ENCODE measurements at regions not wholly inside any gene's neighbourhood (a gene's known extent, or its start where the extent isn't known, plus 50 kb on each side); places are given as distances from the start of the nearest gene placed in this dataset.

GRCh38 chr10:78551184-78552005 is 517.4 kb upstream of the ZMIZ1 start:
- H3K27ac Mint-ChIP-seq: no peak overlapping the region
- H3K36me3 Mint-ChIP-seq: no peaks in the 10 kb centered on the region
- no peaks in the 10 kb centered on the region for H3K9me3 Mint-ChIP-seq
- H3K27me3 Mint-ChIP-seq (ENCODE audit: low read depth in 3 of 3): peaks cover 3 to 7% (median 5%) of the 10 kb centered on the region in 3 donors
- H3K4me3 Mint-ChIP-seq: no peak overlapping the region
- DNase-seq: no peak
- no peaks in the 10 kb centered on the region for H3K4me1 Mint-ChIP-seq

- Mint-ChIP-seq H3K27ac (no peak overlapping the region), H3K36me3 (no peaks in the 10 kb centered on the region), H3K27me3 (ENCODE audit: low read depth in 3 of 3) (peaks cover 3 to 7% (median 5%) of the 10 kb centered on the region in 3 donors), H3K4me1 (no peaks in the 10 kb centered on the region), H3K4me3 (no peak overlapping the region), H3K9me3 (no peaks in the 10 kb centered on the region)
- no peak for DNase-seq
Measured at GRCh38 chr10:78552261-78552811, 516.4 kb upstream of the ZMIZ1 start.

GRCh38 chr10:78553792-78554191 is 515.0 kb upstream of the ZMIZ1 start:
- Mint-ChIP-seq H3K9me3 (no peaks in the 10 kb centered on the region), H3K4me3 (no peak overlapping the region), H3K4me1 (no peaks in the 10 kb centered on the region), H3K36me3 (no peaks in the 10 kb centered on the region), H3K27ac (no peak overlapping the region), H3K27me3 (ENCODE audit: low read depth in 3 of 3) (peaks cover 0 to 4% (median 4%) of the 10 kb centered on the region in 3 donors)
- no peak for DNase-seq

- DNase-seq: no peak
- Mint-ChIP-seq H3K27ac (no peak overlapping the region), H3K9me3 (no peaks in the 10 kb centered on the region), H3K27me3 (ENCODE audit: low read depth in 3 of 3) (peaks cover 0 to 2% (median 1%) of the 10 kb centered on the region in 3 donors), H3K4me1 (no peaks in the 10 kb centered on the region), H3K36me3 (no peaks in the 10 kb centered on the region), H3K4me3 (no peak overlapping the region)
Measured at GRCh38 chr10:78555128-78555527, 513.6 kb upstream of the ZMIZ1 start.

- H3K4me3 Mint-ChIP-seq: no peak overlapping the region
- H3K27me3 Mint-ChIP-seq (ENCODE audit: low read depth in 3 of 3): peaks cover 0 to 5% (median 0%) of the 10 kb centered on the region in 3 donors
- H3K9me3 Mint-ChIP-seq: no peaks in the 10 kb centered on the region
- no peaks in the 10 kb centered on the region for H3K4me1 Mint-ChIP-seq
- no peak overlapping the region for H3K27ac Mint-ChIP-seq
- H3K36me3 Mint-ChIP-seq: no peaks in the 10 kb centered on the region
- no peak for DNase-seq
Measured at GRCh38 chr10:78556705-78557432, 511.9 kb upstream of the ZMIZ1 start.

- no peak overlapping the region for H3K4me3 Mint-ChIP-seq
- H3K27ac Mint-ChIP-seq: no peak overlapping the region
- no peaks in the 10 kb centered on the region for H3K4me1 Mint-ChIP-seq
- no peaks in the 10 kb centered on the region for H3K9me3 Mint-ChIP-seq
- peaks cover 0 to 4% (median 3%) of the 10 kb centered on the region in 3 donors for H3K27me3 Mint-ChIP-seq (ENCODE audit: low read depth in 3 of 3)
- H3K36me3 Mint-ChIP-seq: no peaks in the 10 kb centered on the region
- DNase-seq: no peak
Measured at GRCh38 chr10:78557433-78557925, 511.3 kb upstream of the ZMIZ1 start.

GRCh38 chr10:78559661-78560340 is 509.0 kb upstream of the ZMIZ1 start:
- Mint-ChIP-seq H3K36me3 (no peaks in the 10 kb centered on the region), H3K4me1 (no peaks in the 10 kb centered on the region), H3K27me3 (ENCODE audit: low read depth in 3 of 3) (peaks cover 0 to 6% (median 4%) of the 10 kb centered on the region in 3 donors), H3K27ac (no peak overlapping the region), H3K9me3 (no peaks in the 10 kb centered on the region), H3K4me3 (no peak overlapping the region)
- DNase-seq: no peak

GRCh38 chr10:78560341-78560688 is 508.5 kb upstream of the ZMIZ1 start:
- no peaks in the 10 kb centered on the region for H3K4me1 Mint-ChIP-seq

GRCh38 chr10:78563314-78563713 is 505.5 kb upstream of the ZMIZ1 start:
- Mint-ChIP-seq H3K4me3 (no peak overlapping the region), H3K36me3 (no peaks in the 10 kb centered on the region), H3K9me3 (no peaks in the 10 kb centered on the region), H3K27me3 (ENCODE audit: low read depth in 3 of 3) (peaks cover 0 to 12% (median 12%) of the 10 kb centered on the region in 3 donors), H3K27ac (no peak overlapping the region), H3K4me1 (no peaks in the 10 kb centered on the region)
- no peak for DNase-seq

More at GRCh38 chr10:78560341-78560688, 508.5 kb upstream of the ZMIZ1 start:
- Mint-ChIP-seq H3K27ac (no peak overlapping the region), H3K4me3 (no peak overlapping the region), H3K36me3 (no peaks in the 10 kb centered on the region), H3K27me3 (ENCODE audit: low read depth in 3 of 3) (peaks cover 0 to 10% (median 6%) of the 10 kb centered on the region in 3 donors), H3K9me3 (no peaks in the 10 kb centered on the region)
- DNase-seq: no peak

- peaks cover 4 to 15% (median 12%) of the 10 kb centered on the region in 3 donors for H3K27me3 Mint-ChIP-seq (ENCODE audit: low read depth in 3 of 3)
- H3K4me1 Mint-ChIP-seq: no peaks in the 10 kb centered on the region
- H3K4me3 Mint-ChIP-seq: no peak overlapping the region
- H3K36me3 Mint-ChIP-seq: no peaks in the 10 kb centered on the region
- no peak overlapping the region for H3K27ac Mint-ChIP-seq
- H3K9me3 Mint-ChIP-seq: no peaks in the 10 kb centered on the region
- no peak for DNase-seq
Measured at GRCh38 chr10:78565841-78566240, 502.9 kb upstream of the ZMIZ1 start.

- Mint-ChIP-seq H3K36me3 (no peaks in the 10 kb centered on the region), H3K4me1 (no peaks in the 10 kb centered on the region), H3K27ac (no peak overlapping the region), H3K4me3 (no peak overlapping the region), H3K9me3 (no peaks in the 10 kb centered on the region), H3K27me3 (ENCODE audit: low read depth in 3 of 3) (peaks cover 4 to 12% (median 11%) of the 10 kb centered on the region in 3 donors)
- no peak for DNase-seq
Measured at GRCh38 chr10:78566284-78567111, 502.3 kb upstream of the ZMIZ1 start.

- H3K27ac Mint-ChIP-seq: no peak overlapping the region
- no peaks in the 10 kb centered on the region for H3K36me3 Mint-ChIP-seq
- no peak overlapping the region for H3K4me3 Mint-ChIP-seq
- H3K4me1 Mint-ChIP-seq: no peaks in the 10 kb centered on the region
- no peak for DNase-seq
- peaks cover 4 to 11% (median 9%) of the 10 kb centered on the region in 3 donors for H3K27me3 Mint-ChIP-seq (ENCODE audit: low read depth in 3 of 3)
- no peaks in the 10 kb centered on the region for H3K9me3 Mint-ChIP-seq
Measured at GRCh38 chr10:78567680-78568455, 500.9 kb upstream of the ZMIZ1 start.
